ENCODE measurements at regions not wholly inside any gene's neighbourhood (a gene's known extent, or its start where the extent isn't known, plus 50 kb on each side); places are given as distances from the start of the nearest gene placed in this dataset.

DNA sequence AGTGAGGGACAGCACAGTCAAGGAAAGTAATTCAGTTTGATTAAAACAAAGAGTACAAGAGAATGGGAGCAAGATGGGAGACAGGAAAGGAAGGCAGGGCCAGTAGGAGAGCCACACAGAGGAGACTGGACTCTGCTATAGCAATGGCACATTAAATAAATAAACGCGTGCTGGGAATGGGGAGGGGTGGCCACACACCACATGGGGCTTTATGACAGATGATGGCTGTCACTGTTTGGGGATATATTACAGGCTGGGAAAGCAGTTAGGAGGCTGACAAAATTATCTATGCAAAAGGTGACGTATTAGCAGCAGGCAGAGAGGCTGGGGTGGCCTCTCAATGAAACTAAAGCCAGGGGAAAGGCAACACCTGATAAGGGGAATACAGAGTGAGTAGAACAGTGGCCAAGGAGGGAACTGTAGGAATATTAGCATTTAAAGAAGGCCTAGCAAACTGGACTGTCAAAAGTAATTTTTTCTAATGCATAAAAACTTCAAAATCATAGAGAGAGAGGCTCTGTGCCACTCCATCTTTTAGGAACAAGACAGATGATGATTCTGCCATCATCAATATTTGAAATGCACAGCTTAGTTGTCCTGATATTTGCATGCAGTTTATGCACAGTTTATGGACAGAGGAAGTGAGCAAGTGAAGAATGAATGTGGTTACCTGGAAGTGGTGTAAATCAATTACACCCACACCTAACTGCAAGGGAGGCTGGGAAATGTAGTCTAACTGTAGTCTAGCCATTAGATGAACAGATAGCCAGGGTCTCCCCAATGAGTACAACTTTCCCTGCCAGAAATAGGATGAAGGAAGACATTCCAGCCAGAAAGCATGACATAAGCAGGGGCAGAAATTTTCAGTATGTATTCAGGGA lies 346.5 kb downstream of the FOXO1 start:
- peaks cover 0 to 32% (median 14%) of the 10 kb centered on the region in 11 donors for H3K9me3 ChIP-seq
- no peak for ATAC-seq
- intact Hi-C loops (cut with DNase I), result loop anchor here in 1 of 10 donors (5.0 to 10.0 kb wide), 3 partner anchors 82 to 345 kb away; partner anchors contain the start of gene FOXO1
- no peak for DNase-seq
- H3K27ac ChIP-seq, result no peak overlapping the region
- peaks cover 0 to 19% (median 16%) of the 10 kb centered on the region in 9 donors for H3K4me1 ChIP-seq
- TF ChIP-seq, protein P1, sequence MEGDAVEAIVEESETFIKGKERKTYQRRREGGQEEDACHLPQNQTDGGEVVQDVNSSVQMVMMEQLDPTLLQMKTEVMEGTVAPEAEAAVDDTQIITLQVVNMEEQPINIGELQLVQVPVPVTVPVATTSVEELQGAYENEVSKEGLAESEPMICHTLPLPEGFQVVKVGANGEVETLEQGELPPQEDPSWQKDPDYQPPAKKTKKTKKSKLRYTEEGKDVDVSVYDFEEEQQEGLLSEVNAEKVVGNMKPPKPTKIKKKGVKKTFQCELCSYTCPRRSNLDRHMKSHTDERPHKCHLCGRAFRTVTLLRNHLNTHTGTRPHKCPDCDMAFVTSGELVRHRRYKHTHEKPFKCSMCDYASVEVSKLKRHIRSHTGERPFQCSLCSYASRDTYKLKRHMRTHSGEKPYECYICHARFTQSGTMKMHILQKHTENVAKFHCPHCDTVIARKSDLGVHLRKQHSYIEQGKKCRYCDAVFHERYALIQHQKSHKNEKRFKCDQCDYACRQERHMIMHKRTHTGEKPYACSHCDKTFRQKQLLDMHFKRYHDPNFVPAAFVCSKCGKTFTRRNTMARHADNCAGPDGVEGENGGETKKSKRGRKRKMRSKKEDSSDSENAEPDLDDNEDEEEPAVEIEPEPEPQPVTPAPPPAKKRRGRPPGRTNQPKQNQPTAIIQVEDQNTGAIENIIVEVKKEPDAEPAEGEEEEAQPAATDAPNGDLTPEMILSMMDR (IDR thresholded peaks at IDR 0.05), result no peak
- peaks cover 0 to 2% (median 0%) of the 10 kb centered on the region in 7 donors for H3K27me3 ChIP-seq
- 76 to 81% methylated on average over 3 of the region's 3 CpGs for WGBS, 2 donors
- no peaks in the 10 kb centered on the region for H3K36me3 ChIP-seq
- no peak overlapping the region for H3K4me3 ChIP-seq

DNA sequence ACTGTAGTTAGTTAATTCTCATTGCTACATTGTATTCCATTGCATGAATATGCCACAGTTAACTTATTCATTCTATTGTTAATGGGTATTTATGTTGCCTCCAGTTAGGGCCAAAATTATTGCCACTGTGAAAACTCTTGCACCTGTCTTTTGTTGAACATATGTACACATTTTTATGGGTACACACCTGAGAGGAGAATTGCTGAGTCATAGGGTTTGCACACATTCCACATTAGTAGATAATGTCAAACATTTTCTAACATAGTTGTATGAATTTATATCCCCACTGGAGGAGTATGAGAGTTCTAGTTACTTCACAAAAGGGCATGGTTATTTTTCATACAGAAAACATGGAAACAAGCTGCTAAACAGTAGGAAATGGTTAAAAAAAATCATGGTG lies 338.4 kb downstream of the FOXO1 start:
- no peak for ATAC-seq
- intact Hi-C loops (cut with DNase I), result no loop called here
- H3K27me3 ChIP-seq, result no peaks in the 10 kb centered on the region
- peaks cover 0 to 24% (median 1%) of the 10 kb centered on the region in 11 donors for H3K9me3 ChIP-seq
- H3K36me3 ChIP-seq, result no peaks in the 10 kb centered on the region
- TF ChIP-seq, protein P1 (IDR thresholded peaks at IDR 0.05), result no peak
- H3K4me3 ChIP-seq, result no peak overlapping the region
- H3K4me1 ChIP-seq, result peaks cover 0 to 10% (median 3%) of the 10 kb centered on the region in 9 donors
- H3K27ac ChIP-seq, result no peak overlapping the region
- DNase-seq, result no peak

DNA sequence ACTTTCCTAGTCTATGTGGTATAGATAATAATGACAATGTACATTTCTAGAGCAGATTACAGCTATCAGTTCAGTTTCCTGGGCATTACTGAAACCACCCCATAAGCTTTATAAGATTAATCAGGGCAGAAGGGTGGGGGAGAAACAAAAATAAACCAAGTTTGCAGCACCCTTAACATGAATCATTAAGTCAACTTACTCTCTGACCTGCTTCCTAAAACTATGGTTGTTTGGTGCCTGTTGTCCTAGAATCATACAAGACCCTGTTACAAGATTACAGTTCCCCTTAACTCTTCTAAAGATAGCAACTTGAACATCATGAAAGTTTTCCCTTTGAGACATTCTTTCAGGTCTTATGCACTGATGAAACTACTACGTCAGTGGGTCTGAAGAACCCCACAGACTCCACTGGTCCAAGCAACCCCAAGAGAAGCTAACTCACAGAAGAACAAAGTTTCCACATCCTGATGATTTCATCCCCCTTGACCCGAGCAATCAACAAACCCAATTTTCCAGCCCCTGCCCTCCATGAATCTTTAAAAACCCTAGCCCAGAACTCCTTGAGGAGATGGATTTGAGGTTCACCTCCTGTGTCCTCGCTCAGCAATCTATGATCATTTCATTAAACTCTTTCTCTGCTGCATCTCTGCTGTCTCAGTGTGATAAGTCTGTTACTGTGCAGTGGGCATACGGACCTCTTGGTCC lies 336.5 kb downstream of the FOXO1 start:
- H3K4me1 ChIP-seq, result peaks cover 0 to 10% (median 3%) of the 10 kb centered on the region in 9 donors
- no peaks in the 10 kb centered on the region for H3K36me3 ChIP-seq
- intact Hi-C loops (cut with DNase I), result no loop called here
- 92 to 93% methylated on average over 4 of the region's 4 CpGs for WGBS, 2 donors
- no peak for ATAC-seq
- H3K4me3 ChIP-seq, result no peak overlapping the region
- no peaks in the 10 kb centered on the region for H3K27me3 ChIP-seq
- TF ChIP-seq, protein P1 (IDR thresholded peaks at IDR 0.05), result no peak
- H3K9me3 ChIP-seq, result peaks cover 0 to 7% (median 0%) of the 10 kb centered on the region in 11 donors
- no peak overlapping the region for H3K27ac ChIP-seq
- DNase-seq, result no peak

DNA sequence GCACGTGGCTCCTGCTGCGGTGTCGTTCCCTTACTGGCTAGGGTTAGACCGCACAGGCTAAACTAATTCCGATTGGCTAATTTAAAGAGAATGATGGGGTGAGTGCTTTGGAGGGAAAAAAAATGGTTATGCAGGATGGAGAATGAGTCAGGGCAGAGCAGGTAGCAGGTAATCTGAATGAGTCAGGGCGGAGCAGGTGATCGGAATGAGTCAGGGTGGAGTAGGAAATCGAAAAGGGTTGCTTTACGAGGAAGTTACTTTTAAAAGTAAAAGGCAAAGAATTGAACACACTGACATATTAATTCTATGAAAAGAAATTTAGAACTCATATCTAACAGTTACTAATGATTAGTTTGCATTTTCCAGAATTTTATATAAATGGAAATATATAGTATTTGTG lies 335.5 kb downstream of the FOXO1 start:
- intact Hi-C loops (cut with DNase I), result no loop called here

More for the DNA sequence above, 335.5 kb downstream of the FOXO1 start:
- no peaks in the 10 kb centered on the region for H3K36me3 ChIP-seq
- no peaks in the 10 kb centered on the region for H3K9me3 ChIP-seq
- H3K4me1 ChIP-seq, result peaks cover 0 to 12% (median 3%) of the 10 kb centered on the region in 9 donors
- H3K4me3 ChIP-seq, result no peak overlapping the region
- TF ChIP-seq, protein P1 (IDR thresholded peaks at IDR 0.05), result no peak
- DNase-seq (no peak), ATAC-seq (no peak)
- no peak overlapping the region for H3K27ac ChIP-seq
- WGBS, 2 donors, result 95 to 98% methylated on average over 9 of the region's 9 CpGs
- no peaks in the 10 kb centered on the region for H3K27me3 ChIP-seq

Data from heart right ventricle (tissue), 16 donors.